GM18519 (cell line): ENCODE measurements at regions not wholly inside any gene's neighbourhood (a gene's known extent, or its start where the extent isn't known, plus 50 kb on each side); places are given as distances from the start of the nearest gene placed in this dataset.
A peak's percentile ranks its signal among the peaks of the same experiment; 100 is the strongest.
"Not testable (repeated sequence)": the region's sequence is repeated elsewhere in the genome, so short reads cannot be mapped to it uniquely, and the experiment has no call there.

ENCODE experiments used
- ATAC-seq: cut with Tn5 transposase; IDR thresholded peaks from one replicate; pipeline ENCODE4 v1.9.1; 2021; ENCODE audit warnings: mild to moderate bottlenecking, moderate library complexity; ENCODE audit not compliant: unreplicated experiment, low FRiP score

GRCh38 chr6:99668036-99668705 lies 61.5 kb downstream of the PRDM13 start:
- ATAC-seq = no peak

- ATAC-seq = no peak
These were observed 83.5 kb downstream of the PRDM13 start for GRCh38 chr6:99689916-99690685.

- ATAC-seq = not testable (repeated sequence)
These were observed 95.7 kb downstream of the PRDM13 start for GRCh38 chr6:99702287-99702686.

- no peak for ATAC-seq
These were observed 102.4 kb downstream of the PRDM13 start for GRCh38 chr6:99709062-99709461.

GRCh38 chr6:99711302-99711701 lies 104.7 kb downstream of the PRDM13 start:
- no peak for ATAC-seq

GRCh38 chr6:99711925-99712324 lies 105.3 kb downstream of the PRDM13 start:
- ATAC-seq = no peak

- no peak for ATAC-seq
These were observed 105.9 kb downstream of the PRDM13 start for GRCh38 chr6:99712519-99712918.

GRCh38 chr6:99722043-99722442 lies 115.4 kb downstream of the PRDM13 start:
- not testable (repeated sequence) for ATAC-seq

- not testable (repeated sequence) for ATAC-seq
These were observed 123.6 kb downstream of the PRDM13 start for GRCh38 chr6:99730237-99730636.

- no peak for ATAC-seq
These were observed 129.7 kb downstream of the PRDM13 start for GRCh38 chr6:99736302-99736701.

- ATAC-seq = no peak
These were observed 132.9 kb downstream of the PRDM13 start for GRCh38 chr6:99739526-99739925.

- ATAC-seq = no peak
These were observed 134.5 kb downstream of the PRDM13 start for GRCh38 chr6:99741092-99741491.

- no peak for ATAC-seq
These were observed 137.0 kb downstream of the PRDM13 start for GRCh38 chr6:99743647-99744046.

- ATAC-seq = no peak
These were observed 139.0 kb downstream of the PRDM13 start for GRCh38 chr6:99745651-99746050.

GRCh38 chr6:99746261-99746895 lies 139.7 kb downstream of the PRDM13 start:
- peak; percentile 95 for ATAC-seq

GRCh38 chr6:99761711-99762110 lies 155.1 kb downstream of the PRDM13 start:
- no peak for ATAC-seq

- no peak for ATAC-seq
These were observed 161.5 kb downstream of the PRDM13 start for GRCh38 chr6:99768166-99768565.

- ATAC-seq = no peak
These were observed 173.3 kb downstream of the PRDM13 start for GRCh38 chr6:99779631-99780555.

- ATAC-seq = no peak
These were observed 173.9 kb downstream of the PRDM13 start for GRCh38 chr6:99780556-99780885.

- ATAC-seq = no peak
These were observed 183.1 kb downstream of the PRDM13 start for GRCh38 chr6:99789767-99790166.

GRCh38 chr6:99790679-99791078 lies 184.0 kb downstream of the PRDM13 start:
- ATAC-seq = no peak
